Osteoblast (primary cell): ENCODE measurements at regions not wholly inside any gene's neighbourhood (a gene's known extent, or its start where the extent isn't known, plus 50 kb on each side); places are given as distances from the start of the nearest gene placed in this dataset.
"Not testable (repeated sequence)": the region's sequence is repeated elsewhere in the genome, so short reads cannot be mapped to it uniquely, and the experiment has no call there.

Experiments used
- DNase-seq: peaks from one replicate; pipeline ENCODE4 v3.0.0; 2011; ENCODE audit warnings: low spot score, mixed read lengths; ENCODE audit not compliant: insufficient read length; ENCODE audit errors: missing footprints
- H2AFZ ChIP-seq: 2 replicates; pipeline ENCODE4 v1.6.0; 2011; ENCODE audit warnings: mild to moderate bottlenecking, low read length
- H3K27ac ChIP-seq: 2 replicates; pipeline ENCODE4 v1.5.1; 2011; ENCODE audit warnings: mild to moderate bottlenecking, low read depth, low read length, moderate library complexity
- H3K27me3 ChIP-seq: 2 replicates; pipeline ENCODE4 v1.6.0; 2012; ENCODE audit warnings: mild to moderate bottlenecking, control low read depth, inconsistent platforms, low read length, moderate library complexity; ENCODE audit not compliant: insufficient read depth
- H3K36me3 ChIP-seq: 2 replicates; pipeline ENCODE4 v1.5.1; 2011; ENCODE audit warnings: mild to moderate bottlenecking, low read length, control low read depth, moderate library complexity; ENCODE audit not compliant: insufficient read depth
- H3K4me1 ChIP-seq: 2 replicates; pipeline ENCODE4 v1.5.1; 2011; ENCODE audit warnings: mild to moderate bottlenecking, low read length, control low read depth, moderate library complexity; ENCODE audit not compliant: insufficient read depth
- H3K4me2 ChIP-seq: 2 replicates; pipeline ENCODE4 v1.6.0; 2011; ENCODE audit warnings: mild to moderate bottlenecking, low read length; ENCODE audit not compliant: insufficient read depth
- H3K4me3 ChIP-seq: fragments of 200-600 bp; sonication (generic); 3 replicates; pipeline ENCODE4 v1.5.1; 2012; ENCODE audit warnings: mild to moderate bottlenecking, low read length, inconsistent platforms; ENCODE audit not compliant: insufficient read depth
- H3K79me2 ChIP-seq: 2 replicates; pipeline ENCODE4 v1.6.0; 2012; ENCODE audit warnings: mild to moderate bottlenecking, low read length, control low read depth, inconsistent platforms; ENCODE audit not compliant: insufficient read depth
- H3K9me3 ChIP-seq: 2 replicates; pipeline ENCODE4 v1.5.1; 2011; ENCODE audit warnings: low read depth, low read length, control low read depth
- H4K20me1 ChIP-seq: 2 replicates; pipeline ENCODE4 v1.6.0; 2012; ENCODE audit warnings: mild to moderate bottlenecking, low read length, control low read depth; ENCODE audit not compliant: insufficient read depth
- CTCF ChIP-seq: IDR thresholded peaks from 2 replicates; pipeline ENCODE4 v1.5.1; 2011; ENCODE audit warnings: mild to moderate bottlenecking, low read depth, low read length, moderate library complexity; ENCODE audit errors: extremely low read depth

GRCh38 chr18:77343846-77344510 lies 94.3 kb downstream of the GALR1 start:
- Histone ChIP-seq H3K4me1 (no peaks in the 10 kb centered on the region), H3K27me3 (no peaks in the 10 kb centered on the region), H3K79me2 (no peaks in the 10 kb centered on the region), H3K4me3 (no peak overlapping the region), H3K9me3 (no peaks in the 10 kb centered on the region), H4K20me1 (no peaks in the 10 kb centered on the region), H3K27ac (no peak overlapping the region), H3K4me2 (no peak overlapping the region), H2AFZ (no peak overlapping the region), H3K36me3 (no peaks in the 10 kb centered on the region)
- no peak for DNase-seq
- TF ChIP-seq CTCF = no peak

GRCh38 chr18:77344786-77345500 lies 95.3 kb downstream of the GALR1 start:
- Histone ChIP-seq H3K4me2 (no peak overlapping the region), H3K36me3 (no peaks in the 10 kb centered on the region), H3K27ac (no peak overlapping the region), H3K27me3 (no peaks in the 10 kb centered on the region), H4K20me1 (no peaks in the 10 kb centered on the region), H2AFZ (no peak overlapping the region), H3K4me1 (no peaks in the 10 kb centered on the region), H3K9me3 (no peaks in the 10 kb centered on the region), H3K4me3 (no peak overlapping the region), H3K79me2 (no peaks in the 10 kb centered on the region)
- DNase-seq = no peak
- TF ChIP-seq CTCF = no peak

GRCh38 chr18:77346208-77346810 lies 96.7 kb downstream of the GALR1 start:
- Histone ChIP-seq H3K36me3 (no peaks in the 10 kb centered on the region), H4K20me1 (no peaks in the 10 kb centered on the region), H3K27ac (no peak overlapping the region), H3K4me1 (no peaks in the 10 kb centered on the region), H2AFZ (no peak overlapping the region), H3K27me3 (no peaks in the 10 kb centered on the region), H3K79me2 (no peaks in the 10 kb centered on the region), H3K4me3 (no peak overlapping the region), H3K9me3 (no peaks in the 10 kb centered on the region), H3K4me2 (no peak overlapping the region)
- no peak for TF ChIP-seq CTCF
- DNase-seq = no peak

GRCh38 chr18:77353349-77353748 lies 103.7 kb downstream of the GALR1 start:
- not testable (repeated sequence) for H3K79me2 ChIP-seq, H3K27ac ChIP-seq, H3K4me3 ChIP-seq, H3K4me1 ChIP-seq, H3K9me3 ChIP-seq, DNase-seq, H3K36me3 ChIP-seq, H2AFZ ChIP-seq, H4K20me1 ChIP-seq, H3K4me2 ChIP-seq, H3K27me3 ChIP-seq
